ENCODE measurements at regions not wholly inside any gene's neighbourhood (a gene's known extent, or its start where the extent isn't known, plus 50 kb on each side); places are given as distances from the start of the nearest gene placed in this dataset.

GRCh38 chr10:53401536-53401935 is 629.0 kb upstream of the MBL2 start:
- Histone ChIP-seq H2BK20ac (ENCODE audit: low read depth, low read length, poor library complexity, severe bottlenecking) (no peak overlapping the region), H3K56ac (ENCODE audit: insufficient read length, low read depth, low read length) (no peak overlapping the region), H3K23ac (ENCODE audit: insufficient read length, low read depth, low read length) (no peak overlapping the region), H3K14ac (ENCODE audit: insufficient read depth, low read length) (no peak overlapping the region), H3T11ph (ENCODE audit: low read length) (no peak overlapping the region), H2BK120ac (ENCODE audit: low read depth, low read length, poor library complexity, severe bottlenecking) (no peak overlapping the region), H3K18ac (ENCODE audit: insufficient read length, low read depth, low read length) (no peak overlapping the region), H3K23me2 (ENCODE audit: insufficient read length, low read depth, low read length, poor library complexity, severe bottlenecking) (no peaks in the 10 kb centered on the region), H3K9me3 (ENCODE audit: control insufficient read depth, low read depth, low read length) (peaks cover 12% of the 10 kb centered on the region), H3K27ac (ENCODE audit: insufficient read length, low read depth, low read length) (no peak overlapping the region), H3K4me1 (ENCODE audit: insufficient read depth, low read length) (peaks cover 3% of the 10 kb centered on the region), H3K4ac (ENCODE audit: low read depth, low read length) (no peak overlapping the region), H3K27me3 (ENCODE audit: insufficient read depth, low read length) (no peaks in the 10 kb centered on the region), H3K79me1 (ENCODE audit: insufficient read depth, low read depth, low read length, poor library complexity, severe bottlenecking) (no peaks in the 10 kb centered on the region), H4K5ac (ENCODE audit: insufficient read length, low read depth, low read length) (no peak overlapping the region), H2AFZ (ENCODE audit: low read length) (no peak overlapping the region), H3K79me2 (ENCODE audit: insufficient read depth, low read length) (no peaks in the 10 kb centered on the region), H4K91ac (ENCODE audit: insufficient read length, low read depth, low read length) (no peak overlapping the region), H4K8ac (replicated peaks; ENCODE audit: insufficient read length, low read depth, low read length) (no peak overlapping the region), H2BK5ac (ENCODE audit: insufficient read length, low read length) (no peak overlapping the region), H3K9ac (ENCODE audit: extremely low read depth, insufficient read length, low read length) (no peak overlapping the region), H2AK5ac (ENCODE audit: insufficient read length, low read length) (no peak overlapping the region), H2BK15ac (ENCODE audit: low read depth, low read length) (no peak overlapping the region), H3K4me2 (ENCODE audit: insufficient read depth, insufficient read length, low read length) (no peak overlapping the region), H4K20me1 (ENCODE audit: control insufficient read depth, insufficient read depth, insufficient read length) (no peaks in the 10 kb centered on the region), H2BK12ac (ENCODE audit: insufficient read length, low read depth, low read length) (no peak overlapping the region)
- Mint-ChIP-seq H3K36me3 (ENCODE audit: insufficient read depth in 1 of 3, low read depth in 3 of 3) (peaks cover 10 to 24% (median 19%) of the 10 kb centered on the region in 3 experiments), H3K4me1 (peaks cover 1 to 2% of the 10 kb centered on the region in 2 experiments; a peak in 3 of 4 replicates), H3K27ac (no peak overlapping the region), H3K4me3 (no peak overlapping the region), H3K27me3 (ENCODE audit: low read depth) (no peaks in the 10 kb centered on the region; the same call in 1 of the 2 replicates), H3K9me3 (peaks cover 15 to 17% of the 10 kb centered on the region in 2 experiments)
- DNase-seq = no peak
- no peak for TF ChIP-seq CTCF (conservative IDR thresholded peaks at IDR 0.05)
